RWPE2 (cell line): ENCODE measurements at regions not wholly inside any gene's neighbourhood (a gene's known extent, or its start where the extent isn't known, plus 50 kb on each side); places are given as distances from the start of the nearest gene placed in this dataset.

ENCODE experiments used
- ATAC-seq: fragments of 200-7000 bp; cut with Tn5 transposase; 3 replicates; pipeline ENCODE4 v1.9.1; 2021; ENCODE audit warnings: low read depth
- DNase-seq: peaks from one replicate; pipeline ENCODE4 v3.0.0-alpha.2; 2020; ENCODE audit warnings: low spot score
- H3K27ac ChIP-seq: fragments of 450-650 bp; 2 replicates; pipeline ENCODE4 v1.5.1; 2017; ENCODE audit warnings: mild to moderate bottlenecking; ENCODE audit not compliant: poor library complexity, severe bottlenecking
- H3K27me3 ChIP-seq: fragments of 250-450 bp; sonication (Bioruptor Pico); 2 replicates; pipeline ENCODE4 v1.5.1; 2021; ENCODE audit warnings: mild to moderate bottlenecking, moderate library complexity; ENCODE audit not compliant: insufficient read depth, poor library complexity, severe bottlenecking
- H3K36me3 ChIP-seq: fragments of 250-450 bp; sonication (Bioruptor Pico); 2 replicates; pipeline ENCODE4 v1.5.1; 2020; ENCODE audit warnings: low read depth, mild to moderate bottlenecking, moderate library complexity
- H3K4me1 ChIP-seq: fragments of 250-450 bp; sonication (Bioruptor Pico); 2 replicates; pipeline ENCODE4 v1.5.1; 2021; ENCODE audit warnings: mild to moderate bottlenecking, moderate library complexity; ENCODE audit not compliant: insufficient read depth, poor library complexity, severe bottlenecking
- H3K4me3 ChIP-seq: fragments of 250-450 bp; sonication (Bioruptor Pico); 2 replicates; pipeline ENCODE4 v1.5.1; 2021; ENCODE audit warnings: mild to moderate bottlenecking, moderate library complexity; ENCODE audit not compliant: severe bottlenecking
- H3K9me3 ChIP-seq: fragments of 250-450 bp; sonication (Bioruptor Pico); 2 replicates; pipeline ENCODE4 v1.5.1; 2021; ENCODE audit warnings: mild to moderate bottlenecking, moderate library complexity; ENCODE audit not compliant: severe bottlenecking
- TF ChIP-seq, protein P1 (sequence below): fragments of 450-650 bp; IDR thresholded peaks from one replicate; pipeline ENCODE4 v1.5.1; 2017; ENCODE audit warnings: mild to moderate bottlenecking, moderate library complexity; ENCODE audit not compliant: poor library complexity, severe bottlenecking

- DNase-seq (no peak), ATAC-seq (peak; percentile 49; the same call in 1 of the 3 replicates)
- Histone ChIP-seq H3K27me3 (no peaks in the 10 kb centered on the region), H3K4me1 (no peaks in the 10 kb centered on the region), H3K27ac (no peak overlapping the region), H3K9me3 (no peaks in the 10 kb centered on the region), H3K4me3 (no peak overlapping the region), H3K36me3 (no peaks in the 10 kb centered on the region)
- TF ChIP-seq, protein P1, sequence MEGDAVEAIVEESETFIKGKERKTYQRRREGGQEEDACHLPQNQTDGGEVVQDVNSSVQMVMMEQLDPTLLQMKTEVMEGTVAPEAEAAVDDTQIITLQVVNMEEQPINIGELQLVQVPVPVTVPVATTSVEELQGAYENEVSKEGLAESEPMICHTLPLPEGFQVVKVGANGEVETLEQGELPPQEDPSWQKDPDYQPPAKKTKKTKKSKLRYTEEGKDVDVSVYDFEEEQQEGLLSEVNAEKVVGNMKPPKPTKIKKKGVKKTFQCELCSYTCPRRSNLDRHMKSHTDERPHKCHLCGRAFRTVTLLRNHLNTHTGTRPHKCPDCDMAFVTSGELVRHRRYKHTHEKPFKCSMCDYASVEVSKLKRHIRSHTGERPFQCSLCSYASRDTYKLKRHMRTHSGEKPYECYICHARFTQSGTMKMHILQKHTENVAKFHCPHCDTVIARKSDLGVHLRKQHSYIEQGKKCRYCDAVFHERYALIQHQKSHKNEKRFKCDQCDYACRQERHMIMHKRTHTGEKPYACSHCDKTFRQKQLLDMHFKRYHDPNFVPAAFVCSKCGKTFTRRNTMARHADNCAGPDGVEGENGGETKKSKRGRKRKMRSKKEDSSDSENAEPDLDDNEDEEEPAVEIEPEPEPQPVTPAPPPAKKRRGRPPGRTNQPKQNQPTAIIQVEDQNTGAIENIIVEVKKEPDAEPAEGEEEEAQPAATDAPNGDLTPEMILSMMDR = peak; percentile 43
These were observed 94.6 kb downstream of the PMAIP1 start for GRCh38 chr18:59994357-59994756.

DNA sequence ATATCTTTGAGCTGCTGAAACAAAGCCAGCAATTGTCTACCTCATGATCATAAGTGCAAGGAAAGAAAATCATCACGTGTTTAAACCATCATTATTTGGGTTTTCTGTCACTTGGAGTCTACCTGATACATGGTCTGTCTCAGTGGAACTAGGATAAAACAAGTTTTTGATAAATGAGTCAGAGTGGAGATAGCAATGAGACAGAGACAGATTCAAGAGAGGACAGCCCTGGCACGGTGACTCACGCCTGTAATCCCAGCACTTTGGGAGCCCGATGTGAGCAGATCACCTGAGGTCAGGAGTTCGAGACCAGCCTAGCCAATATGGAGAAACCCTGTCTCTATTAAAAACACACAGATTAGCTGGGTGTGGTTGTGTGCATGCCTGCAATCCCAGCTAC is 93.8 kb downstream of the PMAIP1 start:
- DNase-seq = no peak

DNA sequence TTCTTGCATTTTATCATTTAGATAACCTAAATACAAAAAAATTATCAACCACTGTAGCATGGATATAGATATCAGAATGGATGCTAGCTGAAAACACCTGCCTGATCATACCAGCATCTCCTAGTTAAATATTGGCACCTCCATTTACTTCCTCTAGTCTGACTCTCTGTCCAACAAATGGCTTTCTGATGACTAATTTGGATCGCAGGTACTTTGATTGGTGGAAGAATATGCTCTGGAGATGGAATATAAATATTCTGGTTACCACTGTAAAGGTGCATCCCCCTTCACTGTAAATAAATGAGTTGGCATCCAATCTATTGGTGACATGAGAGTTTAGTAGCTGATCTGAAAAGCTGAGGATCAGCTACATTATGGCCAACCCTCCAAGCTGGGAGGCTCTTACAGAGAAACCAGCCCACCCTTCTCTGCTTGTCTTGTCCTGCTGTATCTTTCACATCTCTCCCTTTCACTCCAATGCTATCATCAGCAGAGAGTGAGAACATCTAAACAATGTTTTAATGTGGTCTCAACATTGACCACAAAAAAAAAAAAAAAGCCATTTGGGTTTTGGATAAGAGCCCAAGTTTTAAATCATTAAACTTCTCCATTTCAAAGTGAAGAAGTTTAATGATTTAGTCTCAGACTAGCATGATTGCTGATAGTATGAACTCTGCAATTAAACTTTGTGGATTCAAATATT is 90.5 kb downstream of the PMAIP1 start:
- Histone ChIP-seq H3K4me3 (no peak overlapping the region), H3K27me3 (no peaks in the 10 kb centered on the region), H3K36me3 (no peaks in the 10 kb centered on the region), H3K27ac (no peak overlapping the region), H3K9me3 (no peaks in the 10 kb centered on the region), H3K4me1 (no peaks in the 10 kb centered on the region)
- TF ChIP-seq, protein P1 = no peak
- ATAC-seq = no peak
- DNase-seq = no peak

More for the DNA sequence above, 93.8 kb downstream of the PMAIP1 start:
- ATAC-seq = 0 out of 3 replicates have a peak, but pooled peaks have one; percentile 45
- Histone ChIP-seq H3K36me3 (no peaks in the 10 kb centered on the region), H3K4me3 (no peak overlapping the region), H3K9me3 (no peaks in the 10 kb centered on the region), H3K4me1 (no peaks in the 10 kb centered on the region), H3K27me3 (no peaks in the 10 kb centered on the region), H3K27ac (no peak overlapping the region)
- TF ChIP-seq, protein P1 = no peak

- no peaks in the 10 kb centered on the region for H3K4me1 ChIP-seq
- H3K27me3 ChIP-seq = no peaks in the 10 kb centered on the region
- H3K36me3 ChIP-seq = no peaks in the 10 kb centered on the region
- no peak for ATAC-seq
- H3K27ac ChIP-seq = no peak overlapping the region
- TF ChIP-seq, protein P1 = peak; percentile 97
- no peak for DNase-seq
- no peaks in the 10 kb centered on the region for H3K9me3 ChIP-seq
- no peak overlapping the region for H3K4me3 ChIP-seq
These were observed 88.4 kb downstream of the PMAIP1 start for GRCh38 chr18:59988098-59988706.

DNA sequence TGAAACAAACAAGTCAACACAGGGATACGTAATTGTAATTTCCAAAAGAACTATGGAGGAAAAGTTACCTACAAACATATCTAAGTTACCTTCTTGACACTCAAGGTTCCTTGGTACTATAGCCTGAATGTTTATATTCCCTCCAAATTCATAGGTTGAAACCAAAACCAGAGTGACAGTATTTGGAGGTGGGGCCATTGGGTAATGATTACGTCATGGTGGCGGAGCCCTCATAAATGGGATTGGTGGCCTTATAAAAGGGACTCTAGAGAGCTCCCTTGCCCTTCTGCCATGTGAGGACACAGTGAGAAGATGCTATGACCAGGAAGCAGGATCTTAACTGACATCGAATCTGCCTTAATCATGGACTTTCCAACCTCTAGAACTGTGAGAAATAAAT is 87.3 kb downstream of the PMAIP1 start:
- Histone ChIP-seq H3K27me3 (no peaks in the 10 kb centered on the region), H3K4me1 (no peaks in the 10 kb centered on the region), H3K9me3 (no peaks in the 10 kb centered on the region), H3K36me3 (no peaks in the 10 kb centered on the region), H3K4me3 (no peak overlapping the region), H3K27ac (no peak overlapping the region)
- TF ChIP-seq, protein P1 = no peak
- ATAC-seq (no peak), DNase-seq (no peak)
